ENCODE measurements at regions not wholly inside any gene's neighbourhood (a gene's known extent, or its start where the extent isn't known, plus 50 kb on each side); places are given as distances from the start of the nearest gene placed in this dataset.

GRCh38 chr6:8201679-8202078, 99.3 kb upstream of the EEF1E1 start:
- no peak for DNase-seq
- no peak for TF ChIP-seq POLR2A (IDR thresholded peaks at IDR 0.05)
- TF ChIP-seq, protein P1, sequence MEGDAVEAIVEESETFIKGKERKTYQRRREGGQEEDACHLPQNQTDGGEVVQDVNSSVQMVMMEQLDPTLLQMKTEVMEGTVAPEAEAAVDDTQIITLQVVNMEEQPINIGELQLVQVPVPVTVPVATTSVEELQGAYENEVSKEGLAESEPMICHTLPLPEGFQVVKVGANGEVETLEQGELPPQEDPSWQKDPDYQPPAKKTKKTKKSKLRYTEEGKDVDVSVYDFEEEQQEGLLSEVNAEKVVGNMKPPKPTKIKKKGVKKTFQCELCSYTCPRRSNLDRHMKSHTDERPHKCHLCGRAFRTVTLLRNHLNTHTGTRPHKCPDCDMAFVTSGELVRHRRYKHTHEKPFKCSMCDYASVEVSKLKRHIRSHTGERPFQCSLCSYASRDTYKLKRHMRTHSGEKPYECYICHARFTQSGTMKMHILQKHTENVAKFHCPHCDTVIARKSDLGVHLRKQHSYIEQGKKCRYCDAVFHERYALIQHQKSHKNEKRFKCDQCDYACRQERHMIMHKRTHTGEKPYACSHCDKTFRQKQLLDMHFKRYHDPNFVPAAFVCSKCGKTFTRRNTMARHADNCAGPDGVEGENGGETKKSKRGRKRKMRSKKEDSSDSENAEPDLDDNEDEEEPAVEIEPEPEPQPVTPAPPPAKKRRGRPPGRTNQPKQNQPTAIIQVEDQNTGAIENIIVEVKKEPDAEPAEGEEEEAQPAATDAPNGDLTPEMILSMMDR (IDR thresholded peaks at IDR 0.05): no peak
- Histone ChIP-seq H3K4me3 (no peak overlapping the region), H3K36me3 (no peaks in the 10 kb centered on the region), H3K27ac (no peak overlapping the region), H3K9me3 (no peaks in the 10 kb centered on the region), H3K27me3 (no peaks in the 10 kb centered on the region), H3K4me1 (no peaks in the 10 kb centered on the region)
- intact Hi-C loops (cut with DNase I; ENCODE audit: low total_unique reads): no loop called here

GRCh38 chr6:8200255-8200654, 97.9 kb upstream of the EEF1E1 start:
- no peak for DNase-seq
- no peaks in the 10 kb centered on the region for H3K27me3 ChIP-seq
- H3K27ac ChIP-seq: no peak overlapping the region
- no peaks in the 10 kb centered on the region for H3K36me3 ChIP-seq
- H3K4me1 ChIP-seq: no peaks in the 10 kb centered on the region
- TF ChIP-seq POLR2A (IDR thresholded peaks at IDR 0.05): no peak
- TF ChIP-seq, protein P1 (IDR thresholded peaks at IDR 0.05): no peak
- H3K4me3 ChIP-seq: no peak overlapping the region
- no peaks in the 10 kb centered on the region for H3K9me3 ChIP-seq
- intact Hi-C loops (cut with DNase I; ENCODE audit: low total_unique reads): no loop called here

DNA sequence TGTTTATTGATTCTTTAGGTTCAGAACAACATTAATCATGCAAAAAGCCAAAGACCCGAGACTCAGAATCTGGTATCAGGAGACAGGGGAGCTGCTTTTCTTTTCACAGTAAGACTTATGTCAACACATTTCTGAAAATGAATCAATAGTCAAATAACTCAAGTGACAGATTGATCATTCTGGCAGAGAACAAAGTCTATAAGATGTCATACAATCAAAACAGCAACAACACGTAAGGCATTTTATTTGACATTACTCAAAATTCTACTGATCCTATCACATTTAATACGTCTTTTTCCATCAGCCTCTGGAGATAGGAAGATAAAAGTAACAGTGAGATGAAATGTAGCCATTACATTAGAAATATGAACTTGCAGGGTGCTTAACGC, 93.4 kb upstream of the EEF1E1 start:
- TF ChIP-seq POLR2A (IDR thresholded peaks at IDR 0.05): no peak
- TF ChIP-seq, protein P1 (IDR thresholded peaks at IDR 0.05): no peak
- Histone ChIP-seq H3K9me3 (no peaks in the 10 kb centered on the region), H3K27me3 (no peaks in the 10 kb centered on the region), H3K4me1 (no peaks in the 10 kb centered on the region), H3K36me3 (no peaks in the 10 kb centered on the region), H3K27ac (no peak overlapping the region), H3K4me3 (no peak overlapping the region)
- intact Hi-C loops (cut with DNase I; ENCODE audit: low total_unique reads): no loop called here
- DNase-seq: no peak

DNA sequence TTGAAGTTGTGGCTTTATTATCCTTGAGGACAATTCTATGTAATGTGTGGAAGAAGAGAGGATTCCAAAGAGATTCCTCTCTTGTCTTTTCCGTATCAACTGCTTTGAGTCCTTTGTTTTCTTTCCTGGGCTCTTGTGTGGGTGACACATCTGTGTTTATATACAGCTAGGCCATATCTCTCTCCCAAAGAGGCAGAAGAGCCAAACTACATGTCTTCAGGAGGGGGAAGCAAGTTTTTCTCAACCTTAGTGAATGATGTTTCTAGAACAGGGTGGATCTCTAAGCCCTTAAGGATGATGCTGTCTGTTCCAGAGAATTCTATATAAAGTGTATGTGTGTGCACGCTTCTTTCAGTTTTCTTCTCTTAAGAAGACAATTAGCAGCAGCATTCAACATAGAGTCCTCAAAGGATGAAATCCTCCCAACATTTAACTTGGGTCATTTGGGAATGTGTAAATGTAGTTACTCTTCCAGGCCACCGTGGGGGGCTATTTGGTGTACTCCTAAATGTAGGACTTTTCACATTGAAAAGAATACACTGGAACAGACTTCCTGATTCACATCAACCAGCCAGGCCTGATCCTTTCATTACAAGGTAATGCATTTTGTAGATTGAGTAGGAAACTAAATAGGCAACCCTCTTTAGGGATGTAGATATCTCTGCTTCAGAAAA, 92.8 kb upstream of the EEF1E1 start:
- H3K27me3 ChIP-seq: no peaks in the 10 kb centered on the region
- H3K4me1 ChIP-seq: no peaks in the 10 kb centered on the region
- no peak overlapping the region for H3K4me3 ChIP-seq
- no peaks in the 10 kb centered on the region for H3K36me3 ChIP-seq
- intact Hi-C loops (cut with DNase I; ENCODE audit: low total_unique reads): no loop called here
- no peak for DNase-seq
- TF ChIP-seq, protein P1 (IDR thresholded peaks at IDR 0.05): no peak
- no peak for TF ChIP-seq POLR2A (IDR thresholded peaks at IDR 0.05)
- no peak overlapping the region for H3K27ac ChIP-seq
- H3K9me3 ChIP-seq: no peaks in the 10 kb centered on the region

- intact Hi-C loops (cut with DNase I; ENCODE audit: low total_unique reads): no loop called here
- no peak overlapping the region for H3K27ac ChIP-seq
- H3K9me3 ChIP-seq: no peaks in the 10 kb centered on the region
- no peaks in the 10 kb centered on the region for H3K4me1 ChIP-seq
- no peak for TF ChIP-seq POLR2A (IDR thresholded peaks at IDR 0.05)
- no peak for DNase-seq
- H3K4me3 ChIP-seq: no peak overlapping the region
- H3K36me3 ChIP-seq: no peaks in the 10 kb centered on the region
- no peaks in the 10 kb centered on the region for H3K27me3 ChIP-seq
Measured at GRCh38 chr6:8194490-8194889, 92.1 kb upstream of the EEF1E1 start.

GRCh38 chr6:8193541-8193940, 91.2 kb upstream of the EEF1E1 start:
- DNase-seq: no peak
- Histone ChIP-seq H3K27ac (no peak overlapping the region), H3K36me3 (no peaks in the 10 kb centered on the region), H3K4me3 (no peak overlapping the region), H3K27me3 (no peaks in the 10 kb centered on the region), H3K9me3 (no peaks in the 10 kb centered on the region), H3K4me1 (no peaks in the 10 kb centered on the region)
- intact Hi-C loops (cut with DNase I; ENCODE audit: low total_unique reads): no loop called here
- TF ChIP-seq, protein P1 (IDR thresholded peaks at IDR 0.05): no peak
- no peak for TF ChIP-seq POLR2A (IDR thresholded peaks at IDR 0.05)

Data from uterus (tissue), 3 donors.